ENCODE measurements at regions not wholly inside any gene's neighbourhood (a gene's known extent, or its start where the extent isn't known, plus 50 kb on each side); places are given as distances from the start of the nearest gene placed in this dataset.

DNA sequence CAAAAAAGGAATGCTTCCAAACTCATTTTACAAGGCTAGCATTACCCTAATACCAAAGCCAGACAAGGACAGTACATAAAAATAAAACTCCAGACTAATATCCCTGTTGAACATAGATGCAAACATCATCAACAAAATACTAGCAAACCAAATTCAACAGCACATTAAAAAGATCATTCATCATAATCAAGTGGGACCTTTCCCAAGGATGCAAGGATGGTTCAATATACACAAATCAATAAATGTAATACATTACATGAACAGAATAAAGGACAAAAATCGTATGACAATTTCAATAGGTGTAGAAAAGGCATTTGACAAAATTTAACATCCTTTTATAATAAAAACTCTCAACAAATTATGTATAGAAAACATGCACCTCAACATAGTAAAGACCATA, 66.6 kb upstream of the CNR1 start:
- Histone ChIP-seq H4K20me1 (no peaks in the 10 kb centered on the region), H3K4me2 (no peak overlapping the region), H3K9me3 (replicated peaks in 1 of 11) (peaks cover 6 to 23% (median 14%) of the 10 kb centered on the region in 11 experiments; a peak in 17 of 22 replicates), H3K4me1 (no peaks in the 10 kb centered on the region), H3K27me3 (no peaks in the 10 kb centered on the region), H3K4me3 (no peak overlapping the region), H3K36me3 (no peaks in the 10 kb centered on the region), H3K9ac (no peak overlapping the region), H3K27ac (no peak overlapping the region)
- TF ChIP-seq Cebpa-rat (IDR thresholded peaks at IDR 0.05) = no peak

- Histone ChIP-seq H3K9me3 (replicated peaks in 1 of 11) (no peaks in the 10 kb centered on the region), H3K36me3 (no peaks in the 10 kb centered on the region), H3K4me1 (no peaks in the 10 kb centered on the region), H3K4me2 (no peak overlapping the region), H3K9ac (no peak overlapping the region), H4K20me1 (no peaks in the 10 kb centered on the region), H3K4me3 (no peak overlapping the region), H3K27me3 (no peaks in the 10 kb centered on the region), H3K27ac (no peak overlapping the region)
- TF ChIP-seq Cebpa-rat (IDR thresholded peaks at IDR 0.05) = no peak
Observed at GRCh38 chr6:88223298-88223697, 57.2 kb upstream of the CNR1 start.

DNA sequence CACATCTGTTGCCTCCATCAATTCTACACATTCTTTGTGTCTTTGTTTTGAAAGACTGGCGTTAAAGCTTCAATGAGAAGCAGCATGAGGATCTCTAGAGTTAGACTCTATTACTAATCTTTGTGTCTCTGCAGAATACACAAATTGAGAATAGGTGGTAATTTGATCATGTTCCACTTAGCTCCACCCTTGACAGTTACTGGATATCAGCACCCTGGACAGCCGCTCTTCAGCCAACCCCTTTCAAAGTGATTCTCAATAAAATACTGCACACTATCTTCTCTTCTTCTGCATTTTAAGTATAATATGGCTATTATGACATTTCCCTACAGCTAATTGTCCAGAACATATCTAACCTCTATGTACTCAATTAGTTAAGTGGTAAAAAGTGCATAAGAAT, 54.3 kb upstream of the CNR1 start:
- Histone ChIP-seq H3K36me3 (no peaks in the 10 kb centered on the region), H3K4me3 (no peak overlapping the region), H3K4me2 (no peak overlapping the region), H3K4me1 (no peaks in the 10 kb centered on the region), H3K9ac (no peak overlapping the region), H3K27ac (no peak overlapping the region), H4K20me1 (no peaks in the 10 kb centered on the region), H3K27me3 (no peaks in the 10 kb centered on the region), H3K9me3 (replicated peaks in 1 of 11) (no peaks in the 10 kb centered on the region)
- no peak for TF ChIP-seq Cebpa-rat (IDR thresholded peaks at IDR 0.05)

DNA sequence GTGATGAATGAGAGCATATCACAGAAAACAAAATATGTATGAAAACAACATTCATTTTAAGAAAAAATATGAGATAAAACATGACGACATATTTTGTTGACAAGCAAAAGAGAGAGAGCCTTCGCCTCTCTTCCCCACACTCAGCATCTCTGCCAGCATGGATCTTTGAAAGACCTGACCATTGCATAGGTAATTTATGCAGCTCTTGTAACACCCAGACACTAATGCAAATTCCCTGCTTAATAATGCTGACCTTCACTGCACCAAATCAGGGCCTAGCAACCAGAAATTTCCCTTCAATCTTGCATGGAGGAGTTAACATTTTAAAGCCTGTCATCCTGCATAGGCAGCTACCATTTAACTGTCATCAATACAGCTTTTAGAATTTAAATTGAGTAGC, 50.0 kb upstream of the CNR1 start:
- Histone ChIP-seq H3K4me3 (no peak overlapping the region), H3K27me3 (no peaks in the 10 kb centered on the region), H3K27ac (no peak overlapping the region), H3K4me2 (no peak overlapping the region), H4K20me1 (no peaks in the 10 kb centered on the region), H3K36me3 (no peaks in the 10 kb centered on the region), H3K4me1 (no peaks in the 10 kb centered on the region), H3K9me3 (replicated peaks in 1 of 11) (no peaks in the 10 kb centered on the region), H3K9ac (no peak overlapping the region)
- TF ChIP-seq Cebpa-rat (IDR thresholded peaks at IDR 0.05) = no peak

Measured in BLaER1 treated with 17β-estradiol and CSF1 and Interleukin-3, amounts not matched to agents 10 nM and 100 nM (cell line).